ENCODE measurements at regions not wholly inside any gene's neighbourhood (a gene's known extent, or its start where the extent isn't known, plus 50 kb on each side); places are given as distances from the start of the nearest gene placed in this dataset.

DNA sequence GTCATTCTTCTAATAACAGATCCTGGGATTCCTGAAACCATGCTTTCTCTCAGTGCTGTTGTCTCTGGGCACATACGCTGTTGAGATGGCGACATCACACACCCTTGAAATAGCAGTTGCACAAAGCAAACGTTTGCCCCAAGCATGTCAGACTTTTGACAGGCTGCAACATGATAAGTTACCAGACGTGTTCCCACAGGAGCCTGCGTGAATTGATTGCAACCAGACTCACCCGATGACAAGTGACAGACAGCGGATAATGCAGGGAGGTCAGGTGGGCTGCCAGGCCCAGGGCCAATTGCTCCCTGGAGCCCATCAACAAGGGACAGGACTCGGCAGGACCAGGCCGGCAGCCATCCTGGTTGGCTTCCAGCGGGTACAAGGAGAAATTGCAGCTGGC, 310.9 kb downstream of the SIPA1L2 start:
- H3K9me3 ChIP-seq (replicated peaks; ENCODE audit: insufficient read depth, low read length), result no peaks in the 10 kb centered on the region
- H3K36me3 ChIP-seq (replicated peaks; ENCODE audit: insufficient read depth, low read length), result no peaks in the 10 kb centered on the region
- H2AFZ ChIP-seq (ENCODE audit: low read length), result no peak overlapping the region
- no peaks in the 10 kb centered on the region for H4K20me1 ChIP-seq (ENCODE audit: insufficient read depth, low read length)
- no peak overlapping the region for H3K27ac ChIP-seq (ENCODE audit: low read length)
- H3K4me2 ChIP-seq (ENCODE audit: low read depth, low read length), result no peak overlapping the region
- TF ChIP-seq, protein P1, sequence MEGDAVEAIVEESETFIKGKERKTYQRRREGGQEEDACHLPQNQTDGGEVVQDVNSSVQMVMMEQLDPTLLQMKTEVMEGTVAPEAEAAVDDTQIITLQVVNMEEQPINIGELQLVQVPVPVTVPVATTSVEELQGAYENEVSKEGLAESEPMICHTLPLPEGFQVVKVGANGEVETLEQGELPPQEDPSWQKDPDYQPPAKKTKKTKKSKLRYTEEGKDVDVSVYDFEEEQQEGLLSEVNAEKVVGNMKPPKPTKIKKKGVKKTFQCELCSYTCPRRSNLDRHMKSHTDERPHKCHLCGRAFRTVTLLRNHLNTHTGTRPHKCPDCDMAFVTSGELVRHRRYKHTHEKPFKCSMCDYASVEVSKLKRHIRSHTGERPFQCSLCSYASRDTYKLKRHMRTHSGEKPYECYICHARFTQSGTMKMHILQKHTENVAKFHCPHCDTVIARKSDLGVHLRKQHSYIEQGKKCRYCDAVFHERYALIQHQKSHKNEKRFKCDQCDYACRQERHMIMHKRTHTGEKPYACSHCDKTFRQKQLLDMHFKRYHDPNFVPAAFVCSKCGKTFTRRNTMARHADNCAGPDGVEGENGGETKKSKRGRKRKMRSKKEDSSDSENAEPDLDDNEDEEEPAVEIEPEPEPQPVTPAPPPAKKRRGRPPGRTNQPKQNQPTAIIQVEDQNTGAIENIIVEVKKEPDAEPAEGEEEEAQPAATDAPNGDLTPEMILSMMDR (IDR thresholded peaks at IDR 0.05; ENCODE audit: low read length), result no peak
- TF ChIP-seq EZH2phosphoT487 (IDR thresholded peaks at IDR 0.05; ENCODE audit: low read length) (no peak), EZH2 (optimal IDR thresholded peaks at IDR 0.05; ENCODE audit: low read depth, low read length) (no peak)
- H3F3A ChIP-seq (ENCODE audit: insufficient read depth, low read length), result no peaks in the 10 kb centered on the region
- no peaks in the 10 kb centered on the region for H3K79me2 ChIP-seq (ENCODE audit: low read length)
- no peaks in the 10 kb centered on the region for H3K27me3 ChIP-seq (replicated peaks; ENCODE audit: insufficient read depth, low read length)
- no peaks in the 10 kb centered on the region for H3K4me1 ChIP-seq (ENCODE audit: low read length)
- H3K9ac ChIP-seq (ENCODE audit: low read length), result no peak overlapping the region
- no peak for DNase-seq
- H3K4me3 ChIP-seq (ENCODE audit: low read length), result no peak overlapping the region
- H3K9me2 ChIP-seq (replicated peaks; ENCODE audit: insufficient read depth, low read length), result no peaks in the 10 kb centered on the region

DNA sequence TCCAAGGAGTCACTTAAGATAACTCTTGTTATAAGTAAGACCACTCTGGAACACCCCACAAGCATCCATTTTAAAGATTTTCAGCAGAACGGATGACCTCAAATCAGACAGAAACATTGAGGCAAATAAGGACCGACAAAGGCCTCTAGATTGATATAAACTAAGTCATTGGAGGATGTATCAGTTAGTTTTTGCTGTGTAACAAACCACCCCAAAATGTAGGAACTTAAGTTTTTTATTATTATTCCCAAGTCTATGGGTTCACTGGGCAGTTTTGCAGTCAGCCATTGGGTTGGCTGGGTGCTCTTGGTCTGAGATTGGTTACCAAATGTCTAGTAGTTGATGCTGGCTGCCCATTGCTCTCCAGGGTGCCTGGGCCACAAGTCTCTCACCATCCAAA, 311.8 kb downstream of the SIPA1L2 start:
- no peaks in the 10 kb centered on the region for H4K20me1 ChIP-seq (ENCODE audit: insufficient read depth, low read length)
- H2AFZ ChIP-seq (ENCODE audit: low read length), result no peak overlapping the region
- H3K27ac ChIP-seq (ENCODE audit: low read length), result no peak overlapping the region
- H3K79me2 ChIP-seq (ENCODE audit: low read length), result no peaks in the 10 kb centered on the region
- DNase-seq, result no peak
- no peaks in the 10 kb centered on the region for H3K4me1 ChIP-seq (ENCODE audit: low read length)
- TF ChIP-seq EZH2 (optimal IDR thresholded peaks at IDR 0.05; ENCODE audit: low read depth, low read length), result no peak
- TF ChIP-seq EZH2phosphoT487 (IDR thresholded peaks at IDR 0.05; ENCODE audit: low read length), result no peak
- TF ChIP-seq, protein P1 (IDR thresholded peaks at IDR 0.05; ENCODE audit: low read length), result no peak
- H3K4me2 ChIP-seq (ENCODE audit: low read depth, low read length), result no peak overlapping the region
- H3K4me3 ChIP-seq (ENCODE audit: low read length), result no peak overlapping the region
- H3F3A ChIP-seq (ENCODE audit: insufficient read depth, low read length), result no peaks in the 10 kb centered on the region
- no peak overlapping the region for H3K9ac ChIP-seq (ENCODE audit: low read length)
- no peaks in the 10 kb centered on the region for H3K36me3 ChIP-seq (replicated peaks; ENCODE audit: insufficient read depth, low read length)
- no peaks in the 10 kb centered on the region for H3K9me3 ChIP-seq (replicated peaks; ENCODE audit: insufficient read depth, low read length)
- H3K27me3 ChIP-seq (replicated peaks; ENCODE audit: insufficient read depth, low read length), result no peaks in the 10 kb centered on the region
- H3K9me2 ChIP-seq (replicated peaks; ENCODE audit: insufficient read depth, low read length), result no peaks in the 10 kb centered on the region

DNA sequence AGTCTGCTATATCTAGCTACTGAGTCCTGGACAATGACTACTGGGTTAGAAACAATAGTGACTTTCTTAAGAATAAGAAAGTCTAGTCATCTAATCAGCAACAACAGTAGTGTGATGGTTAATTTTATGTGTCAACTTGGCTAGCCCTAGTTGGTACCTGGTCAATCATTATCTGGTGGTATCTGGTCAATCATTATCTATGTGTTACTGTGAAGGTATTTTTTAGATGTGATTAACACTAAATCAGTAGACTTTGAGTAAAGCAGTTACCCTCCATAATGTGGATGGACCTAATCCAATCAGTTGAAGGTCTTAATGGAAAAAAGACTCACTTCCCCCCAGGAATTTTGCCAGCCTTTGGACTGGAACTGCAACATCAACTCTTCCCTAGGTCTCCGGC, 312.6 kb downstream of the SIPA1L2 start:
- Histone ChIP-seq H3K79me2 (ENCODE audit: low read length) (no peaks in the 10 kb centered on the region), H2AFZ (ENCODE audit: low read length) (no peak overlapping the region), H3K36me3 (replicated peaks; ENCODE audit: insufficient read depth, low read length) (no peaks in the 10 kb centered on the region), H3K4me1 (ENCODE audit: low read length) (no peaks in the 10 kb centered on the region), H3K4me2 (ENCODE audit: low read depth, low read length) (no peak overlapping the region), H4K20me1 (ENCODE audit: insufficient read depth, low read length) (no peaks in the 10 kb centered on the region), H3K9me3 (replicated peaks; ENCODE audit: insufficient read depth, low read length) (no peaks in the 10 kb centered on the region), H3K4me3 (ENCODE audit: low read length) (no peak overlapping the region), H3K9me2 (replicated peaks; ENCODE audit: insufficient read depth, low read length) (no peaks in the 10 kb centered on the region), H3K27me3 (replicated peaks; ENCODE audit: insufficient read depth, low read length) (no peaks in the 10 kb centered on the region), H3F3A (ENCODE audit: insufficient read depth, low read length) (no peaks in the 10 kb centered on the region), H3K9ac (ENCODE audit: low read length) (no peak overlapping the region), H3K27ac (ENCODE audit: low read length) (no peak overlapping the region)
- TF ChIP-seq, protein P1 (IDR thresholded peaks at IDR 0.05; ENCODE audit: low read length), result no peak
- no peak for TF ChIP-seq EZH2phosphoT487 (IDR thresholded peaks at IDR 0.05; ENCODE audit: low read length)
- TF ChIP-seq EZH2 (optimal IDR thresholded peaks at IDR 0.05; ENCODE audit: low read depth, low read length), result no peak
- DNase-seq, result no peak
